Large intestine (tissue), 3 donors: ENCODE measurements at regions not wholly inside any gene's neighbourhood (a gene's known extent, or its start where the extent isn't known, plus 50 kb on each side); places are given as distances from the start of the nearest gene placed in this dataset.
"Not testable (repeated sequence)": the region's sequence is repeated elsewhere in the genome, so short reads cannot be mapped to it uniquely, and the experiment has no call there.

Experiments used
- DNase-seq, 2 donors: peaks; one replicate each; pipeline versions ENCODE4 v3.0.0 to v3.0.0-alpha.2; 2013
- H3K27ac ChIP-seq: one replicate; pipeline ENCODE4 v1.5.1; 2013; ENCODE audit warnings: low read length
- H3K27me3 ChIP-seq: 2 replicates; pipeline ENCODE4 v1.6.1; 2013; ENCODE audit warnings: low read length; ENCODE audit not compliant: control insufficient read depth, insufficient read depth
- H3K36me3 ChIP-seq: 2 replicates; pipeline ENCODE4 v1.6.1; 2013; ENCODE audit warnings: low read length; ENCODE audit not compliant: control insufficient read depth, insufficient read depth
- H3K4me1 ChIP-seq: one replicate; pipeline ENCODE4 v1.6.1; 2013; ENCODE audit warnings: low read length; ENCODE audit not compliant: control insufficient read depth, insufficient read depth
- H3K4me3 ChIP-seq: one replicate; pipeline ENCODE4 v1.5.1; 2013; ENCODE audit warnings: low read length
- H3K9me3 ChIP-seq: one replicate; pipeline ENCODE4 v1.6.1; 2013; ENCODE audit warnings: mild to moderate bottlenecking, low read depth, low read length, moderate library complexity; ENCODE audit not compliant: control insufficient read depth
- WGBS: methylation state at CpG from one replicate; pipeline ENCODE4 v1.1.5; 2013; ENCODE audit warnings: low lambda C conversion rate; ENCODE audit not compliant: insufficient coverage; 5-methylcytosine and 5-hydroxymethylcytosine counted together

- Histone ChIP-seq H3K36me3 (peaks cover 2% of the 10 kb centered on the region), H3K4me3 (no peak overlapping the region), H3K4me1 (no peaks in the 10 kb centered on the region), H3K9me3 (no peaks in the 10 kb centered on the region), H3K27me3 (no peaks in the 10 kb centered on the region), H3K27ac (no peak overlapping the region)
- 60% methylated on average over 1 of the region's 5 CpGs for WGBS
- DNase-seq, result no peak
These were observed 110.5 kb downstream of the ZFP64 start for GRCh38 chr20:52081066-52081465.

GRCh38 chr20:52078289-52078688, 113.3 kb downstream of the ZFP64 start:
- Histone ChIP-seq H3K4me1 (no peaks in the 10 kb centered on the region), H3K36me3 (no peaks in the 10 kb centered on the region), H3K27me3 (no peaks in the 10 kb centered on the region), H3K4me3 (no peak overlapping the region), H3K27ac (no peak overlapping the region), H3K9me3 (no peaks in the 10 kb centered on the region)
- no peak for DNase-seq
- no CpG with 5 or more reads among the region's 4 CpGs for WGBS

- no peak for DNase-seq
- no peaks in the 10 kb centered on the region for H3K4me1 ChIP-seq
- H3K4me3 ChIP-seq, result no peak overlapping the region
- H3K9me3 ChIP-seq, result no peaks in the 10 kb centered on the region
- H3K27me3 ChIP-seq, result no peaks in the 10 kb centered on the region
- H3K27ac ChIP-seq, result no peak overlapping the region
- no peaks in the 10 kb centered on the region for H3K36me3 ChIP-seq
- no CpG with 5 or more reads among the region's 2 CpGs for WGBS
These were observed 115.4 kb downstream of the ZFP64 start for GRCh38 chr20:52076164-52076563.

- no peak for DNase-seq
- Histone ChIP-seq H3K4me3 (no peak overlapping the region), H3K4me1 (no peaks in the 10 kb centered on the region), H3K27ac (no peak overlapping the region), H3K27me3 (no peaks in the 10 kb centered on the region), H3K36me3 (no peaks in the 10 kb centered on the region), H3K9me3 (no peaks in the 10 kb centered on the region)
- WGBS, result 90% methylated on average over 2 of the region's 3 CpGs
These were observed 116.2 kb downstream of the ZFP64 start for GRCh38 chr20:52075400-52075799.

- Histone ChIP-seq H3K27me3 (no peaks in the 10 kb centered on the region), H3K36me3 (no peaks in the 10 kb centered on the region), H3K9me3 (no peaks in the 10 kb centered on the region), H3K27ac (no peak overlapping the region), H3K4me3 (no peak overlapping the region), H3K4me1 (no peaks in the 10 kb centered on the region)
- no peak for DNase-seq
- no CpG with 5 or more reads among the region's 2 CpGs for WGBS
These were observed 120.4 kb downstream of the ZFP64 start for GRCh38 chr20:52071136-52071535.

- Histone ChIP-seq H3K27me3 (no peaks in the 10 kb centered on the region), H3K9me3 (no peaks in the 10 kb centered on the region), H3K36me3 (no peaks in the 10 kb centered on the region), H3K4me1 (no peaks in the 10 kb centered on the region), H3K4me3 (no peak overlapping the region), H3K27ac (no peak overlapping the region)
- no CpG with 5 or more reads among the region's 1 CpG for WGBS
- DNase-seq, result no peak
These were observed 126.6 kb downstream of the ZFP64 start for GRCh38 chr20:52064931-52065330.

- no peaks in the 10 kb centered on the region for H3K4me1 ChIP-seq
- 100% methylated on average over 1 of the region's 5 CpGs for WGBS
- H3K9me3 ChIP-seq, result no peaks in the 10 kb centered on the region
- no peaks in the 10 kb centered on the region for H3K27me3 ChIP-seq
- no peak for DNase-seq
- no peak overlapping the region for H3K4me3 ChIP-seq
- H3K36me3 ChIP-seq, result no peaks in the 10 kb centered on the region
- H3K27ac ChIP-seq, result no peak overlapping the region
These were observed 128.9 kb downstream of the ZFP64 start for GRCh38 chr20:52062452-52063209.

- Histone ChIP-seq H3K4me1 (no peaks in the 10 kb centered on the region), H3K4me3 (no peak overlapping the region), H3K9me3 (peaks cover 15% of the 10 kb centered on the region), H3K27me3 (no peaks in the 10 kb centered on the region), H3K36me3 (no peaks in the 10 kb centered on the region), H3K27ac (no peak overlapping the region)
- 54% methylated on average over 3 of the region's 11 CpGs for WGBS
- peak; percentile 54 to 67 for DNase-seq
These were observed 130.5 kb downstream of the ZFP64 start for GRCh38 chr20:52060794-52061714.

GRCh38 chr20:52057133-52057532, 134.4 kb downstream of the ZFP64 start:
- WGBS, result no CpG with 5 or more reads among the region's 3 CpGs
- H3K4me1 ChIP-seq, H3K27ac ChIP-seq, H3K27me3 ChIP-seq, DNase-seq, H3K36me3 ChIP-seq, H3K4me3 ChIP-seq: not testable (repeated sequence)
- H3K9me3 ChIP-seq, result peaks cover 15% of the 10 kb centered on the region

- DNase-seq, result no peak
- no peaks in the 10 kb centered on the region for H3K36me3 ChIP-seq
- peaks cover 15% of the 10 kb centered on the region for H3K9me3 ChIP-seq
- no peaks in the 10 kb centered on the region for H3K4me1 ChIP-seq
- no peak overlapping the region for H3K4me3 ChIP-seq
- H3K27me3 ChIP-seq, result no peaks in the 10 kb centered on the region
- H3K27ac ChIP-seq, result no peak overlapping the region
These were observed 135.1 kb downstream of the ZFP64 start for GRCh38 chr20:52056203-52057062.
